ENCODE measurements at regions not wholly inside any gene's neighbourhood (a gene's known extent, or its start where the extent isn't known, plus 50 kb on each side); places are given as distances from the start of the nearest gene placed in this dataset.

DNA sequence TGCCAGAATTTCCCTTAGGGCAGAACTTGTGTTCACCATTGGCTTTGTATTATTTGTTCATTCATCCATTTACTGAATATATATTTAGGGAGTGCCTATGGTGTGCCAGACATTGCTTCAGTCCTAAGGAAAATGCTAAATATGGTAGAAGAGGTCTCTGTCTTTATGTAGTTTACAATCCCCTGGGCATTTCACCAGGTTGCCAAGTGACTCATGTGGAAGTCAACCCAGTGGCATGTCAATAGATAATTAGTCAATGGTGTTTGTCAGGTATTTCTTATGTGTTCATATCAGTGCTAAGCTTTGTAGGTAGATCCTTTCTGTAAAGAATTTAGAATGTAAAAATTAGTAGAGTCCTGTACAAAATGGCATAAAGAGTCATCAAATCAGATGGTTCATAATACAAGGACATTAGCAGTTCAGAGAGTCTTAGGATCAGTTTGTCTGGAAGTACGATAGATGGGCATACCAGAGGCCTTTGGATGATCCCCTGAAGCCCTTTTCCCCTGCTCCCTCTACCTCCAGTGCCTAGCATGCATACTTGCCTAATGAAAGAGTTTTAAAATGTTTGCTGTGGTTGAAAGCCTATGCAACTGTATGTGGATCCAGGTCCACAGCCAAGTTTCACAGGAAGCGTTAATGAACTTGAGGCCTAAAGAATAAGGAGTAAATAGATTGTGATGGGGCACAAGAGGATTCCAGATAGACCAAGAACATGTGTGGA lies 58.5 kb upstream of the SESN3 start:
- TF ChIP-seq, protein P1, sequence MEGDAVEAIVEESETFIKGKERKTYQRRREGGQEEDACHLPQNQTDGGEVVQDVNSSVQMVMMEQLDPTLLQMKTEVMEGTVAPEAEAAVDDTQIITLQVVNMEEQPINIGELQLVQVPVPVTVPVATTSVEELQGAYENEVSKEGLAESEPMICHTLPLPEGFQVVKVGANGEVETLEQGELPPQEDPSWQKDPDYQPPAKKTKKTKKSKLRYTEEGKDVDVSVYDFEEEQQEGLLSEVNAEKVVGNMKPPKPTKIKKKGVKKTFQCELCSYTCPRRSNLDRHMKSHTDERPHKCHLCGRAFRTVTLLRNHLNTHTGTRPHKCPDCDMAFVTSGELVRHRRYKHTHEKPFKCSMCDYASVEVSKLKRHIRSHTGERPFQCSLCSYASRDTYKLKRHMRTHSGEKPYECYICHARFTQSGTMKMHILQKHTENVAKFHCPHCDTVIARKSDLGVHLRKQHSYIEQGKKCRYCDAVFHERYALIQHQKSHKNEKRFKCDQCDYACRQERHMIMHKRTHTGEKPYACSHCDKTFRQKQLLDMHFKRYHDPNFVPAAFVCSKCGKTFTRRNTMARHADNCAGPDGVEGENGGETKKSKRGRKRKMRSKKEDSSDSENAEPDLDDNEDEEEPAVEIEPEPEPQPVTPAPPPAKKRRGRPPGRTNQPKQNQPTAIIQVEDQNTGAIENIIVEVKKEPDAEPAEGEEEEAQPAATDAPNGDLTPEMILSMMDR (conservative IDR thresholded peaks at IDR 0.05), result no peak
- H3K27ac ChIP-seq, result no peak overlapping the region

DNA sequence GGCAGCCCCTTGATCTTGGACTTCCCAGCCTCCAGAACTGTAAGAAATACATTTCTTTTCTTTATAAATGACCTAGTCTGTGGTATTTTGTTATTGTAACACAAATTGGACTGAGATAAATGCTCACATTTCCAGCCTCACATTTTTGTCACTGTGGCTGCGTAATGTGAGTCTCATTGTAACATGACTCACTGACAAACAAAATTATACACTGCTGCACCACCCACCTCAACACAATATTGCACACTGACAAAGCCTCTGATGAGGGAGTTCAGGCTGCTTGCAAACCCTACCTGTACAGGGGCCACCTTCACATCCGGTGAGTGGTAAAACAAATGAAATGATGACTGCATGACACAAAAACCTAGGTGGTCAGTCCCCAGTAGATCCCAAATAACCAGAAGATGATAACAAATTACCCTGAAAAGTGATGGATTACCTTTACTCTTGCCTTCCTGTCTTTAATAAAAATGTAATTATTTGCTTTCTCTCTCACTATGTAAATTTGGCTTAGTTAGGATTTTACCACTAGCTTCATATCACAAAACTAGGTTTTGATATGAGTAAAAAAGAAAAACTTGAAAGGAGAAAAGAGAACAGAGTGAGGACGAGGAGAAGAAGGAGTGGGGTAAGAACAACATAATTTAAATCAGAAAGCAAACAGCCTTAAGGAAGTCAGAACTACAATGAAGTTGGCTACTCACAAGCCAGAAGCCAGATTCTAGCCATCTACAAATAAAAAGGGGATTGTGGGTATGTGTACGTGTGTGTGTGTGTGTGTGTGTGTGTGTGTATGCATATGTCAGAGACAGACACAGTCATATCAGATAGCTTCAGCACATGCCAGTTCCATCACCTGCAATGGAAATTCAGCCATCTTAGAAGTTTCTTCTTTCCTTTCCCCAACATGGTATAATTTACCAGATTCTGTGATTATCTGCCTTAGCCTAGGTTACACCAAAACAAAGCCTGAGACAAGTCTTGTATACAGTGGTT lies 53.4 kb upstream of the SESN3 start:
- TF ChIP-seq, protein P1 (conservative IDR thresholded peaks at IDR 0.05), result no peak
- no peak overlapping the region for H3K27ac ChIP-seq

DNA sequence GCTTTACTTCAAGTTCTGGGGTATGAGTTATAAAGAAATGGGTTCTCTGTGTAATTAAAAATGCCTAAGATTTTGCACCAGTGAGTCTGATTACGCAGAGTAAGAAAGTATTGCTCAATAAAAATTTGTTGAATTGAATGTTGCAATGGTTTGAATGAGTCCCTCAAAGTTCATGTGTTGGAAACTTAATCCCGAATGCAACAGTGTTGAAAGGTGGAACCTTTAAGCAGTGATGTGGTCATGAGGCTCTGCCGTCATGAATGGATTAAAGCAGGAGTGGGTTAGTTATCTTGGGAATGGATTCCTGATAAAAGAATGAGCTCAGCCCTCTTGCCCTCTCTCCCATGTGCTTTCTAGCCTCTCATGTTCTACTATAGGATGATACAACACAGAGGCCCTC lies 52.6 kb upstream of the SESN3 start:
- no peak overlapping the region for H3K27ac ChIP-seq
- TF ChIP-seq, protein P1 (conservative IDR thresholded peaks at IDR 0.05), result no peak

DNA sequence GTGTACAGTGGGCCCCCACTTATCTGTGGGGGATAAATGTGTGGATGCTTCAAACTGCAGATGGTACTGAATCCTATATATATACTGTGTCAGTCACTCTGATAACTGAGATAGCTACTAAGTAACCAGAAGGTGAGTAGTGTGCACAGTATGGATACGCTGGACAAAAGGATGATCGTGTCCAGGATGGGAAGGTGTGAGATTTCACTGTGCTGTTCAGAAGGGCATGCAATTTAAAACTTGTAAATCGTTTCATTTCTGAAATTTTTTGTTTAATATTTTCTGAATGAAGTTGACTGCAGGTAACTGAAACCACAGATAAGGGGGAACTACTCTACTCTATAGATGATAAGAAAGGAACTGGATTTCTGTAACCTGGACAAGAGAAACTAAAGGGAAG lies 52.1 kb upstream of the SESN3 start:
- H3K27ac ChIP-seq, result no peak overlapping the region
- TF ChIP-seq, protein P1 (conservative IDR thresholded peaks at IDR 0.05), result no peak

DNA sequence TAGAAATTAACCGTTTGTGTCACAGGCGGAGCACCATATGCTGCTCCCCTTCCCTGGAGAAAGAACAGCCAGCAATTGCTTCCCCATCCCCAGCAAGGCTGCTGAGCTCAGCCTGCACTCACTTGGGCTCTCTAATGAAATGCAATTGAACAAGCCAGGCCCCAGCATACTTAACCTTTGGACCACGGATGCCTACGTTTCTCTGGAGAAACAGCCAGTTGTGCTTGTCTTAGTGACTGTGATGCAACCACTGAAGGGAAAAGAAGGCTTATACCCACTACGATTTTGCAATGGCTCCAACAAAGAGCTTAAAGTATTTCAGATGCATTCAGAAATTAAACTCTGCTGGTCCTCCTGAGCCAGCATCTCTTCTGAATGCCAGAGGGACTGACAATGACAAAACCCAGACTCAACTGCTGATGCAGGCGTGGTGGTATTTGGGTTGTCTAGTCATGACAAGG lies 51.3 kb upstream of the SESN3 start:
- H3K27ac ChIP-seq, result no peak overlapping the region
- TF ChIP-seq, protein P1 (conservative IDR thresholded peaks at IDR 0.05), result no peak

Measured in VCaP (cell line).